Activated naive CD8-positive, alpha-beta T cell (primary cell): ENCODE measurements at regions not wholly inside any gene's neighbourhood (a gene's known extent, or its start where the extent isn't known, plus 50 kb on each side); places are given as distances from the start of the nearest gene placed in this dataset.
"Not testable (repeated sequence)": the region's sequence is repeated elsewhere in the genome, so short reads cannot be mapped to it uniquely, and the experiment has no call there.

ENCODE experiments used
- H3K27ac Mint-ChIP-seq: one replicate; pipeline ENCODE4 v1.8.0; 2021; ENCODE audit warnings: mixed read lengths
- H3K27me3 Mint-ChIP-seq: one replicate; pipeline ENCODE4 v1.8.0; 2021; ENCODE audit warnings: mixed read lengths
- H3K36me3 Mint-ChIP-seq: one replicate; pipeline ENCODE4 v1.8.0; 2021; ENCODE audit warnings: mixed read lengths
- H3K4me1 Mint-ChIP-seq: one replicate; pipeline ENCODE4 v1.8.0; 2021; ENCODE audit warnings: low read depth, mixed read lengths
- H3K4me3 Mint-ChIP-seq: one replicate; pipeline ENCODE4 v1.8.0; 2021; ENCODE audit warnings: mild to moderate bottlenecking, mixed read lengths
- H3K9me3 Mint-ChIP-seq: one replicate; pipeline ENCODE4 v1.8.0; 2021; ENCODE audit warnings: low read depth, mixed read lengths

DNA sequence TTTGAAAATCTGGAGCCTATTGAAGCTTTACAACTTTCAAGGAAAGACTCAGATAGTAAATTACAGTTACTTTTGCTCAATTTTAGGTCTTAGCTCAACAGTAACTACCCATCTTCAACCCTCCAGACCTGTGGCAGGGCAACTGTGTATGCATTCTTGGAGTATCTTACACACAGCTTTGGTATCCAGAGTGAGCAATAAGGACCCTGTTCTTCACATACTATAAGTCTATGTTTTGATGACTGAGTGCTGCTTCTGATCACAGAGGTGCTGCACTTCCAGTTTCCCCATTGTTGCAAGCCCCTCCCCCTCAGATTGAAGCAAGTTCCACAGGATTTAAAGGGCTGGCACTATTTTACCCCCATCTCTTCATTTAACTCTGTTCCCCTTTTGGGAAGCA lies 737.4 kb upstream of the GRAMD2B start:
- peaks cover 11% of the 10 kb centered on the region for H3K9me3 Mint-ChIP-seq
- H3K27me3 Mint-ChIP-seq = no peaks in the 10 kb centered on the region
- no peak overlapping the region for H3K27ac Mint-ChIP-seq
- no peaks in the 10 kb centered on the region for H3K36me3 Mint-ChIP-seq
- no peaks in the 10 kb centered on the region for H3K4me1 Mint-ChIP-seq
- H3K4me3 Mint-ChIP-seq = no peak overlapping the region

DNA sequence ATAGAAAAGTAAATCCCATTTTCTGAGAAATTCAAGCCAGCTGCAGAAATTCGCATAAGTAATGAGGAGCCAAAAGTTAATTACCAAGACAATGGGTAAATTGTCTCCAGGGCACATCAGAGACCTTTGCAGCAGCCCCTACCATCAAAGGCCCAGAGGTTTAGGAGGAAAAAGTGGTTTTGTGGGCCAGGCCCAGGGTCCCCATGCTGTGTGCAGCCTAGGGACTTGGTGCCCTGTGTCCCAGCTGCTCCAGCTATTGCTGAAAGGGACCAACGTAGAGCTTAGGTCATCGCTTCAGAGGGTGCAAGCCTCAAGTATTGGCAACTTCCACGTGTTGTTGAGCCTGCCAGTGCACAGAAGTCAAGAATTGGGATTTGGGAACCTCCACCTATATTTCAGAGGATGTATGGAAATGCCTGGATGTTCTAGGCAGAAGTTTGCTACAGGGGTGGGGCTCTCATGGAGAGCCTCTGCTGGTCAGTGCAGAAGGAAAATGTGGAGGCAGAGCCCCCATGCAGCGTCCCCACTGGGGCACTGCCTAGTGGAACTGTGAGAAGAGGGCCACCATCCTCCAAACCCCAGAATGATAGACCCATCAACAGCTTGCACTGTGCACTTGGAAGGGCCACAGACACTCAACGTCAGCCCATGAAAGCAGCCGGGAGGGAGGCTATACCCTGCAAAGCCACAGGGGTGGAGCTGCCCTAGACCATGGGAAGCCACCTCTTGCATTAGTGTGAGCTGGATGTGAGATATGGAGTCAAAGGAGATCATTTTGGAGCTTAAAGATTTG lies 731.3 kb upstream of the GRAMD2B start:
- not testable (repeated sequence) for H3K36me3 Mint-ChIP-seq, H3K9me3 Mint-ChIP-seq, H3K27me3 Mint-ChIP-seq, H3K4me3 Mint-ChIP-seq, H3K27ac Mint-ChIP-seq, H3K4me1 Mint-ChIP-seq

DNA sequence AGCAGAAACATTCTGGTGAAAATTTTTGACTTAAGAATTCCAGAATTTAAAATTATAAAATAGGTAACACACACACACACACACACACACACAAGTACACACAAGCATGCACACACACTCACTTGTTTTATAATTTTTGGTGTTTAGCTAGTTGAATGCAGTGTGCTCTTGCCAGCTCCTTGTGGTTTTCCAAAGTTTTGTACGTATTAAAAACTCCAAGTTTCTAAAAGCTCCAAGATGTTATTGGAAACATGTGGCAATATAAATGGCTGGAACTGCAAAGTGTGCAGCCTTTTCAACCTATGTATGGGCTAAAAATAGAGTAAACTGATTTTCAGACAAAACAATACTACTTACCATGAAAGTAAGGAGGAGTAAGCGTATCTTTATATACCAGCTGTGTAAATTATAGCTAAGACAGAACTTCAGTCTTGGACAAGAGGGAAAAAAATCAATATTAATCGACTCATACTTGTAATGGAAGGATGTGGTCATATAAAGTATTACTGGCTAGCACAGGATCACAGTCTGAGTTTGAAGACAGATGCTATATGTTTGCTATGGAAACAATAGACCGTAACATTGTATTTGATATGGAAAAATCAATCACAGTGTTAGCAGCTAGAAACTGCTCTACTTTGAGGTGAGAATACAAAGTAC lies 727.1 kb upstream of the GRAMD2B start:
- Mint-ChIP-seq H3K4me3 (no peak overlapping the region), H3K4me1 (no peaks in the 10 kb centered on the region), H3K9me3 (no peaks in the 10 kb centered on the region), H3K27ac (no peak overlapping the region), H3K27me3 (no peaks in the 10 kb centered on the region), H3K36me3 (no peaks in the 10 kb centered on the region)

DNA sequence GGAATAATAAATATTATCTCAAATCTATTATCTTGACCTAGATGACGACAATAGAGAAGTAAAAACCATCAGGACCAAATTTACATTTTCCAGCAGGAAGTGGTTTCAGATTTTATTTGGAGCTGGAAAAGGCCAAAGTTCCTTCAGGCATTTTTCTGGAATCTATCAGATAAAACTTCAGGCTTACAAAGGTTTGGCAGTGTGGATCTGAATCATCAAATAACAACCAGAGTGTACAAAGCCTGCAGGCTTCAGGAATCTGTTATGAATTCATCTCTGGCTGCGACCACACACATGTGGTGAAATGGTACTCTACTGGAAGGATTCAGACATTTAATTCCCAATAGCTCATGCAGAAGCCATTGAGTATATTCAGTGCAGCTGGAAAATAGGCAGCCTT lies 726.4 kb upstream of the GRAMD2B start:
- Mint-ChIP-seq H3K4me3 (no peak overlapping the region), H3K27ac (no peak overlapping the region), H3K36me3 (no peaks in the 10 kb centered on the region), H3K4me1 (no peaks in the 10 kb centered on the region), H3K9me3 (no peaks in the 10 kb centered on the region), H3K27me3 (no peaks in the 10 kb centered on the region)

DNA sequence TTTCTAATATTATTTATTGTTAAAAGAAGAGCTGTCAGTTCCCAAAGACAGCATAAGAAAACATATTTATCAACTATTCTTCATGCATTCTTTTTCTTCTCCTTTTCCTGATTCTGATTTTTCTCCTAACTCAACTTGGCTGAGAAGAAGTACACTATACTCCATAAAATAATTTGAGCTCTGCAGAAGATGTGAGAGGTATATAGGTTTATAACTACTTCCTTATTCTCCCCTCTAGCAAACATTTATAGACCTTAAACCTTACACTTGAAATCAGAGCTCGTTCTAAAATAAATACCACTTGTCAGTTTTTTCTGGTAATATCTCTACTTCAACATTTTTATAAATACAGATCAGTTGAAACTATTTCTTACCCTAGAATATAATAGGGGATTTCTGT lies 724.8 kb upstream of the GRAMD2B start:
- no peaks in the 10 kb centered on the region for H3K9me3 Mint-ChIP-seq
- H3K36me3 Mint-ChIP-seq = no peaks in the 10 kb centered on the region
- H3K4me1 Mint-ChIP-seq = no peaks in the 10 kb centered on the region
- H3K27ac Mint-ChIP-seq = no peak overlapping the region
- H3K4me3 Mint-ChIP-seq = no peak overlapping the region
- no peaks in the 10 kb centered on the region for H3K27me3 Mint-ChIP-seq

DNA sequence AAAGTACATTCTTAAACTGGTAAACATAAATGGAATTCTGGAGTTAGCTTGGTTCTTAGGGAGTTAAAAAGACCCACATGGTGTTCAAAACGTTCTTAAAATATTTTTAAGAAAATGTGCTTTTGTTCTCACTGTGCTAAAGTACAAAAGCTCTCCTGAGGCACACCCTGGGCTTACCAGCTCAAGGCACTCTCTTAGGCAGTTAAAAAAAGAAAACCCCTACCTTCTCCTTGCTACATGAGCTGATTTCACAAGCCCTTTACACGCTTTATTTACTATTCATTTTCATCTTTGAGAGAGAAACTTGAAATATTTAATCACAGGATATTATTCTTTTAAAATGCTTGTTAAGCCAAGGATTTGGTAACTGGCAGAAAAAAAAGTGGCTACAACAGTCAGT lies 723.3 kb upstream of the GRAMD2B start:
- Mint-ChIP-seq H3K27me3 (no peaks in the 10 kb centered on the region), H3K36me3 (no peaks in the 10 kb centered on the region), H3K4me3 (no peak overlapping the region), H3K9me3 (peaks cover 13% of the 10 kb centered on the region), H3K4me1 (no peaks in the 10 kb centered on the region), H3K27ac (no peak overlapping the region)

DNA sequence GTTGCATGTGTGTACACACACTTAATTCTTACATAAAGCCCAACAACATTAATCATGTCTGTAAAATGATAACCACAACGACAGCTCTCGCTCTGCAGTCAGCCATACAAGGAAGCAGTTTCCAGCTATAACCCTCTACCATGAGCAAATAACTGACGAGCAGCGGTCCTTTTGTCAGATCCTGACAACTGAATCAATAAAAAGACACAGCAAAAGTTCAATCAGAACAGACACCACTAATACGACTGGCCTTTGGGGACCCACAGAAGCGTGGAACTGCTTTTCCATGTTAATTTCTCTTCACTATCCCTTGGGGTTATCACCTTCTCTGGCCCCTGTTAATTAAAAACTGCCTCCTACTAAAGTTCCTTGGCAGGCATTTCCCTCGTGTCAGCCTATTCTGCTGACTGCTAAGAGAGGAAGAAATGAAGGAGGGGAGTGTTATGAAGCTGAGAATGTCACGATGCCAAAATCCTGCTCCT lies 722.8 kb upstream of the GRAMD2B start:
- H3K36me3 Mint-ChIP-seq = no peaks in the 10 kb centered on the region
- H3K27ac Mint-ChIP-seq = no peak overlapping the region

DNA sequence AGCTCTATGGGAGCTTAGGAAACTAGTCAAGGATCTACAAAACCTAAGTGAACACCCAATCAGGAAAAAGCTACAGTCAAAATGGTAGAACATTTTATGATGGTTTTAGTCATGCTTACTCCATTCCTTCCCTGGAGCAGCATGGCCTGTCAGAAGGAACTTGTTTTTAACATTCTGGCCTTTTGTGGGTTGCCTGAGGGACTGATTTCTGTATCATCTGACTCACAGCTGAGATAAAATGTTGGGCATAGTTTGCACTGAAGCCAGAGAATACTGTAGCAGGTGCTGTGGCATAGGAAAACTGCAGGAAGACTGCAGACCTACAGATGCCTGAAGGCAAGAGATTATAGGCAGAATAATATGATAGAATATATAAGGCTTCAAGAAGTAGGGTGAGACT lies 719.6 kb upstream of the GRAMD2B start:
- H3K4me1 Mint-ChIP-seq = no peaks in the 10 kb centered on the region
- no peak overlapping the region for H3K27ac Mint-ChIP-seq
- H3K4me3 Mint-ChIP-seq = no peak overlapping the region
- peaks cover 25% of the 10 kb centered on the region for H3K9me3 Mint-ChIP-seq
- no peaks in the 10 kb centered on the region for H3K36me3 Mint-ChIP-seq
- H3K27me3 Mint-ChIP-seq = no peaks in the 10 kb centered on the region

More for the DNA sequence above, 722.8 kb upstream of the GRAMD2B start:
- Mint-ChIP-seq H3K27me3 (no peaks in the 10 kb centered on the region), H3K9me3 (peaks cover 16% of the 10 kb centered on the region), H3K4me1 (no peaks in the 10 kb centered on the region), H3K4me3 (no peak overlapping the region)

DNA sequence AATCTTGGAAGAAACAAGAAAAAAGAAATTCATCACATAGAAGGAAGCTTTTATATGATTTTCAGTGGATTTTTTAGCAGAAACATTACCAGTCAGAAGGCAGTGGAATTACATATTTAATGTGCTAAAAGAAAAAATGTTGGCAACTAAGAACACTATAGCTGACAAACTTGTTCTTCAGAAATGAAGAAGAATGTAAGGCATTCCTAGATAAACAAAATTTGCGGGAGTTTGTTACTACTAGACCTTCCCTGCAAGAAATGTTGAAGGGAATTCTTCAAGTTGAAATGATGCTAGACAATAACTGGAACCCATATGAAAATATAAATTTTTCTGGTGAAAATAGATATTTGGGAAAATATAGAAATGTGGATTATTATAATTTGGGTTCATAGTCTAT lies 718.3 kb upstream of the GRAMD2B start:
- H3K27me3 Mint-ChIP-seq = no peaks in the 10 kb centered on the region
- no peak overlapping the region for H3K27ac Mint-ChIP-seq
- H3K4me1 Mint-ChIP-seq = no peaks in the 10 kb centered on the region
- peaks cover 25% of the 10 kb centered on the region for H3K9me3 Mint-ChIP-seq
- H3K4me3 Mint-ChIP-seq = no peak overlapping the region
- H3K36me3 Mint-ChIP-seq = no peaks in the 10 kb centered on the region

DNA sequence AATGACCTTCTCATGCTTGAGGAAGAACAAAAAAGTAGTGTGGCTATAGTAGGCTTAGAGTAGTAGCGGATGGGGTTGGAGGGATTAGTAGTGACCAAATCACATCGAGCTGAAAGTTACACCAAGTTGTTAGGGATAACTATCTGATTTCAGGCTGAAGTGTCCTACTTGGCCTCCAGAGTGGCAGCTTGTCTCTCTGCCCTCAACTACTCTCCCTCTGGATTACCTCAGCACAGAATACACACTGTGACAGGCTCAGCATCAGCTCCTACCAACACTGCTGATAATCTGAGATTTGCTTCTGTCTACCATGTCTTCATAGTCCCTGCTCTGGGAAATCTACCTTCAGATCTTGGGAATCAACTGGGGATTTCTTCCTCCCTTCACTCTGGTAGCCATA lies 714.6 kb upstream of the GRAMD2B start:
- Mint-ChIP-seq H3K36me3 (no peaks in the 10 kb centered on the region), H3K27ac (no peak overlapping the region), H3K4me1 (no peaks in the 10 kb centered on the region)

DNA sequence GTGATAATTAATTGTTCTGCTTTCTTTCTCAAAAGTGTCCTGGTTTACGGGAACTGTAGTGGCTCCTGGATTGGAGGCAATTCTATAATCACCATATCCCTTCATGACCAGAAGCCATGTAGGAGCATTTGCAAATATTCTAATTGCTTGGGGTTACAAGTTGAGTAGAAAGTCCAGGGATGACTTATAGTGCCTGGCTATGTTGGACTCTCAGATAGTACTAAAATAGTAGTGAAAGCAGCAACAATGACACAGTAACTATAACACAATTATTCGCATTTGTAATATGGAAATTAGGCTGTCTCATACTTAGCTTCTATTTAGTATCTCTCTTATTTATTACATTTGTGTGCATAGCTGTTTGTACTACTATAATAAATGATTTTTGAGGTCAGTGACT lies 712.5 kb upstream of the GRAMD2B start:
- Mint-ChIP-seq H3K4me3 (no peak overlapping the region), H3K9me3 (peaks cover 11% of the 10 kb centered on the region), H3K27ac (no peak overlapping the region), H3K27me3 (no peaks in the 10 kb centered on the region), H3K4me1 (no peaks in the 10 kb centered on the region), H3K36me3 (no peaks in the 10 kb centered on the region)

More for the DNA sequence above, 714.6 kb upstream of the GRAMD2B start:
- no peaks in the 10 kb centered on the region for H3K27me3 Mint-ChIP-seq
- H3K9me3 Mint-ChIP-seq = peaks cover 30% of the 10 kb centered on the region
- H3K4me3 Mint-ChIP-seq = no peak overlapping the region

DNA sequence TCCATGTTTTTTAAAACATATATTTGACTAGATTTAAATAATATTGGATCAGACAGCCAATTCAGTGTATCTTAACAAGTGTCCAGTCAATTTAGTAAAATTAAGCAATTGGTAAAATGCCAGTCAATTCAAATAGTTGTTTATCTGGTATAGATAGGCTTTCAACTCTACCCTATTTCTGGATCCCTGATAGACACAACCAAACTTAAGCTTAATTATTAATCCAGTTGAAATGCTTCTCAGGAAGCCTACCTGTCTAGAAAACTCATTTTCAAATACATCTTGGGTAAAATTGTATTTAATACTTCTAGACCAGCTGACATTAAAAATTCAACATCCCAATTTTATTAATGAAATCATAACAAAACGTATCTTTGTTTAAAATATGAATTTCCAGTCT lies 710.8 kb upstream of the GRAMD2B start:
- no peak overlapping the region for H3K27ac Mint-ChIP-seq

DNA sequence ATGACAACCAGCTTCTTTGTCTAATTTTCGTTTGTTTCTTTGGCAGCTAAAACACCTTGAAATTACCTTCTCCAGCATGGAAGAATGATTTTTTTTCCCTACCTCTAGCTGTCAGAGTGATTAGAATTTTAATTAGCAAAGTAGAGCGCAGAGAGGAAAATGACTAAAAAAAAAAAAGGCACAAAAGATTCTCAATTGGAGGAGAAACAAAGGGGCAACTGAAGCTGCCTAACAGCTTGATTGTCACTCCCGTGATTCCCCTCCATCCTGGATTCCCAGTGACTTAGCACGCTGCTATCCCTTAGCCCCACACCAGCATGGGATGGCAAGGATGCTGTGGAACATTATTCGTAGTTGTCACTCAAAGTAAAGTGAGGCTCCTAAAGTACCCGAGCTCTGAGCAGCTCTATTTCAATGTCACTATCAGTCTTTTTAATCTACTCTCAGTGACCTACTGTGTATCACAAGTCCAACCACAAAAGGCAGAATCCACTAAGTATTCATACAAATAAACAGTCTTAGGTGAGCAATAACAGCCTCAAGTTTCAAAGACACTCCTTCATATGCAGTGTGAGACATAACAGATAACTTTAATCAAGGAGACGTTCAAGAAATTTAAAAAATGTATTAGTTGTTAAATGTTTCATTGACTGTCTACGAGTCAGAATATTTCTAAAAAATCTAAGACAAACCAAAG lies 710.0 kb upstream of the GRAMD2B start:
- H3K4me3 Mint-ChIP-seq = no peak overlapping the region
- H3K27me3 Mint-ChIP-seq = no peaks in the 10 kb centered on the region
- H3K4me1 Mint-ChIP-seq = no peaks in the 10 kb centered on the region
- peaks cover 6% of the 10 kb centered on the region for H3K9me3 Mint-ChIP-seq
- H3K36me3 Mint-ChIP-seq = no peaks in the 10 kb centered on the region
- no peak overlapping the region for H3K27ac Mint-ChIP-seq

More for the DNA sequence above, 710.8 kb upstream of the GRAMD2B start:
- H3K27me3 Mint-ChIP-seq = no peaks in the 10 kb centered on the region
- H3K9me3 Mint-ChIP-seq = peaks cover 6% of the 10 kb centered on the region
- H3K36me3 Mint-ChIP-seq = no peaks in the 10 kb centered on the region
- no peak overlapping the region for H3K4me3 Mint-ChIP-seq
- H3K4me1 Mint-ChIP-seq = no peaks in the 10 kb centered on the region

DNA sequence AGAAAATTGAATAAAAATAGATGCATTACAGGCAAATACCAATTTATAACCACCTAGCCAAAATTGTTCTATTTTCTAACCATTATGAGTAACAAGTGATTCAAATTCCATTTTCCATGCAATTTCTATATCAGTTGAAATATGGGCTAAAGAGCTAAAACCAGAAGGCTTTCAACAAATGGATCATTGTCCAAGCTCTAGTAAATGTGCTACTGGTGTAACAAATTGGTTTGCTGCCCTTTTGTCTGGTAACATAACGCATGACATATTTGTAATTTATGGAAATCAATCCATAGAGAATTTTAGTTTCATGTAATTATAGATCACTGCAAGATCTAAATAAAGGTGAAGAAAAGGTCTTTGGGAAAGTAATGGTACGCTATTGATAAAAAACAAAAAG lies 708.0 kb upstream of the GRAMD2B start:
- Mint-ChIP-seq H3K4me3 (no peak overlapping the region), H3K9me3 (peaks cover 6% of the 10 kb centered on the region), H3K36me3 (no peaks in the 10 kb centered on the region), H3K27me3 (no peaks in the 10 kb centered on the region), H3K4me1 (no peaks in the 10 kb centered on the region), H3K27ac (no peak overlapping the region)

DNA sequence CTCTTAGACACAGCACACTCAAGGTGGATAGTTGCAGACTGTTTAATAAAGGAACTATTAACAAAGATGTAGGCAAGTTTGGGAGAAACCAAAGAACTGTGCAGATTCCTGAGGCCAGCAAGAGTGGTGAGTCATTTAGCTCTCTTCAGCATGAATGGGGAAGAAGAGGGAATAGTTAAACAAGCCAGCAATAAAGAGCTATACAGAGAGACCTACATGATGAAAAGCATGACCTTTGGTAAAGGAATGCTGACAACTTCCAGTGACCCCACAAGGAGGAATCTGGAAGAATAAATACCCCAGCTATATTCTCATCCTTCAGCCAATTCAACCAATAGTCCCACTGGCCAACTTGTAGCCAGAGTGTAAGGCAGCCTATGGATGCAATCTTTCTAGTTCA lies 706.0 kb upstream of the GRAMD2B start:
- no peak overlapping the region for H3K4me3 Mint-ChIP-seq
- no peaks in the 10 kb centered on the region for H3K27me3 Mint-ChIP-seq
- no peaks in the 10 kb centered on the region for H3K36me3 Mint-ChIP-seq
- no peak overlapping the region for H3K27ac Mint-ChIP-seq
- H3K9me3 Mint-ChIP-seq = no peaks in the 10 kb centered on the region
- no peaks in the 10 kb centered on the region for H3K4me1 Mint-ChIP-seq
